IPS-11a (cell line): ENCODE measurements at regions not wholly inside any gene's neighbourhood (a gene's known extent, or its start where the extent isn't known, plus 50 kb on each side); places are given as distances from the start of the nearest gene placed in this dataset.
"Not testable (repeated sequence)": the region's sequence is repeated elsewhere in the genome, so short reads cannot be mapped to it uniquely, and the experiment has no call there.

Experiments used
- H3K4me3 ChIP-seq: one replicate; pipeline ENCODE4 v1.5.1; 2013; ENCODE audit warnings: low read depth, low read length, control low read depth

DNA sequence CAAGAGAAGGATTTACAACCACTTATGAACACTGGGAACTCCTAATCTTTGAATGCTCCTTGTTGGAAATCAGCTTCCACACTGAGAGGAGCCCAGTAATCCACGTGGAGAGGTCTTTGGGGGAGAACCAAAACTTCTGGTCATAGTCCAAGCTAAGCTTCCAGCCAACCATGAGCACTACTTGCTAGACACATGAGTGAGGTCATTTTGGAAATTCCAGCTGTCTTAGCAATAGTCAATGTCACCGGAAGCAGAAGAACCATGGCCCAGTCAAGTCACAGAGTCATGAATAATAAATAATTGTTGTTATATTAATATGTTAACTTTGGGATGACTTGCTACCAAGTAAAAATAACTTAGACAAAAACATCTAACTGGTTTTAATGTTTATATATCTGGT is 324.9 kb upstream of the SGCG start:
- H3K4me3 ChIP-seq, result no peak overlapping the region

DNA sequence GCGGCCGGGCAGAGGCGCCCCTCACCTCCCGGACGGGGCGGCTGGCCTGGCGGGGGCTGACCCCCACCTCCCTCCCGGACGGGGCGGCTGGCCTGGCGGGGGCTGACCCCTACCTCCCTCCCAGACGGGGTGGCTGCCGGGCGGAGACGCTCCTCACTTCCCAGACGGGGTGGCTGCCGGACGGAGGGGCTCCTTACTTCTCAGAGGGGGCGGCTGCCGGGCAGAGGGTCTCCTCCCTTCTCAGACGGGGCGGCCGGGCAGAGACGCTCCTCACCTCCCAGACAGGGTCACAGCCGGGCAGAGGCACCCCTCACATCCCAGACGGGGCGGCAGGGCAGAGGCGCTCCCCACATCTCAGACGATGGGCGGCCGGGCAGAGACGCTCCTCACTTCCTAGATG is 321.8 kb upstream of the SGCG start:
- H3K4me3 ChIP-seq, result not testable (repeated sequence)

DNA sequence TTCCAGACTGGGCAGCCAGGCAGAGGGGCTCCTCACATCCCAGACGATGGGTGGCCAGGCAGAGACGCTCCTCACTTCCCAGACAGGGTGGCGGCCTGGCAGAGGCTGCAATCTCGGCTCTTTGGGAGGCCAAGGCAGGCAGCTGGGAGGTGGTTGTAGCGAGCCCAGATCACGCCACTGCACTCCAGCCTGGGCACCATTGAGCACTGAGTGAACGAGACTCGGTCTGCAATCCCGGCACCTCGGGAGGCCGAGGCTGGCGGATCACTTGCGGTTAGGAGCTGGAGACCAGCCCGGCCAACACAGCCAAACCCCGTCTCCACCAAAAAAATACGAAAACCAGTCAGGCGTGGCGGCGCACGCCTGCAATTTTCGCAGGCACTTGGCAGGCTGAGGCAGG is 321.4 kb upstream of the SGCG start:
- not testable (repeated sequence) for H3K4me3 ChIP-seq

DNA sequence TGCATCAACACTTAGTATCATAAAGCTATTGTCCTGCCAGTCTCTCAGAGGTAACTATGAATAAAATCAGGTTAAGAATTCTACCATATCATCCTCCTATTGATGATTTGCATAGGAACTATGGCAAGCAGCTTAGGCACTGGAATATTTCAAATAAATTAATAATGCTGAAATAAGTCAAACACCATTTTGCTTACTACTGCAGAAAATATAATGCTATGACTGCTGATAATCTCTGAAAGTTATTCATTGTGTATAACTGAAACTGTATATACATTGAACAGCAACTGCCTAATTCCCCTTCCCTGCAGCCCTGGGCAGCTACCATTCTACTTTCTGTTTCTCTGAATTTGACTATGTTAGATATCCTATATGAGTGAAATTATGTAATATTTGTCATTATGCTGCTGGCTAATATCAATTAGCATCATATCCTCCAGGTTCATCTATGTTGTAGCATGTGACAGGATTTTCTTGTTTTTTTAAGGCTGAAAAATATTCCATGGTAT is 318.8 kb upstream of the SGCG start:
- H3K4me3 ChIP-seq, result no peak overlapping the region

DNA sequence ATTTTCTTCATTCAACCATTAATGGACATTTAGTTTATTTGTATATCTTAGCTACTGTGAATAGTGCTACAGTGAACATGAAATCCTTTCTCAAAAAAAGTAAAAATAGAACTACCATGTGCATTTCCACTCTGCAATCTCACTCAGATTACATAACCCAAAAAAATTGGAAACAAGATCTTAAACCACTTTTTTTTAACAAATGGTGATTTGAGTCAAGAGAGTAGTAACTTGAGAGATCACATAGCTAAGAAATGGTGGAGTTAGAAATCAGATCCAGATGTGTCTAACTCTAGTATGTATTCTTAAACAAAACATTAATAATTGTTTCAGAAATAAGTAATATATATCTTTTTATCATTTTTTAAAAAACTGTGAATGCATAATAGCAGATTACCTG is 318.3 kb upstream of the SGCG start:
- H3K4me3 ChIP-seq, result no peak overlapping the region

DNA sequence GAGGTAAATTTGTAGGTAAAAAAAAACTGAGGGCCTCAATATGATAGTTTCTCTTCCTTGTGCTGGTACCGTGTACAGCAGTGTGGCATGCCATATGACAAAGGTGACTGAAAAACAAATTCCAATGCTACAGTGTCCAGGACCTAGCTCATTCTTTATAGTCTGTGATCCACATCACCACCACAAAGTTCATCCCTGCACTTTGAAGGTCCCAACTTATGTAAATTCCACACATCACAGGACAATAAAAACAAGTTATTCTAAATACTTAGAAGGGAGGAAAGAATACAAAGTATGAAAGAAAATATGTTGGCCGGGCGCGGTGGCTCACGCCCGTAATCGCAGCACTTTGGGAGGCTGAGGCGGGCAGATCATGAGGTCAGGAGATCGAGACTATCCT is 314.6 kb upstream of the SGCG start:
- H3K4me3 ChIP-seq, result no peak overlapping the region

DNA sequence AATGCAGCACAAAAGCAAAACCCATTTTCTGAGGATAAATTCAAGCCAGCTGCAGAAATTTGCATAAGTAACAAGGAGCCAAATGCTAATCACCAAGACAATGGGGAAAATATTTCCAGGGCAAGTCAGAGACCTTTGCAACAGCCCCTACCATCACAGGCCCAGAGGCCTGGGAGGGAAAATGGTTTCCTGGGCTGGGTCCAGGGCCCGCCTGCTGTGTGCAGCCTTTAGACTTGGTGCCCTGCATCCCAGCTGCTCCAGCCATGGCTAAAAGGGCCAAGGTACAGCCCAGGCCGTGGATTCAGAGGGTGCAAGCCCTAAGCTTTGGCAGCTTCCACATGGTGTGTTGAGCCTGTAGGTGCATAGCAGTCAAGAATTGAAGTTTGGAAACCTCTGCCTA is 309.5 kb upstream of the SGCG start:
- no peak overlapping the region for H3K4me3 ChIP-seq

DNA sequence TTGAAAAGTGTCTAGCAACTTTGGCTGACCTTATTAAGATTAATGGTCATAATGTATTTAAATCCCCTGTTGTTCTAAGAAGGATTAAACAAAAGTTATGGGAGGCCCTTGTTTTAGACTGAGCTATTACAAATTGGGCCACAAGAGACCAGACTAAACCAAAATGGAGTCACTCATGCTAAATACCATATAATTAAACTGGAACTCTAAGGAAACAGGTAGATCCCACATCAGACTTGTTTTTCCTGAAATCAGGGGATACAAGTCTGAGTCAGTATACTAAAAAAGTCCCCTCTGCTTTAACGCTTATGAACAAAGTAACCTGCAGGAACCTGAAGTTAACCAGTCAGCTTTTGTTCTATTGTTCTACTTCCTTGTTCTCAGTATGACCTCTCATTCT is 305.9 kb upstream of the SGCG start:
- H3K4me3 ChIP-seq, result no peak overlapping the region

DNA sequence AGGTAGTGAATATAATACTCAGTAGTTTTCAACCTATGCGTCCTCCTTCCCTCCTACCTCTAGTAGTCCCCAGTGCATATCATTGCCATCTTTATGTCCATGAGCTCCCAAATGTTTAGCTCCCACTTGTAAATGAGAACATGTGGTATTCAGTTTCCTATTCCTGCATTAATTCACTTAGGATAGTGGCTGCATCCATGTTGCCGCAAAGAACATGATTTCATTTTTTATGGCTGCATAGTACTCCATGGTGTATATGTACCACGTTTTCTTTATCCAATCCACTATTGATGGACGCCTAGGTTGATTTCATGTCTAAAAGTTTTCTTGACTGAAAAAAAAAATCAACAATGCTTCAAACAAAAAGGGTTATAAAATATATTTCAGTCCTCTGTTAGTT is 303.4 kb upstream of the SGCG start:
- H3K4me3 ChIP-seq, result no peak overlapping the region

DNA sequence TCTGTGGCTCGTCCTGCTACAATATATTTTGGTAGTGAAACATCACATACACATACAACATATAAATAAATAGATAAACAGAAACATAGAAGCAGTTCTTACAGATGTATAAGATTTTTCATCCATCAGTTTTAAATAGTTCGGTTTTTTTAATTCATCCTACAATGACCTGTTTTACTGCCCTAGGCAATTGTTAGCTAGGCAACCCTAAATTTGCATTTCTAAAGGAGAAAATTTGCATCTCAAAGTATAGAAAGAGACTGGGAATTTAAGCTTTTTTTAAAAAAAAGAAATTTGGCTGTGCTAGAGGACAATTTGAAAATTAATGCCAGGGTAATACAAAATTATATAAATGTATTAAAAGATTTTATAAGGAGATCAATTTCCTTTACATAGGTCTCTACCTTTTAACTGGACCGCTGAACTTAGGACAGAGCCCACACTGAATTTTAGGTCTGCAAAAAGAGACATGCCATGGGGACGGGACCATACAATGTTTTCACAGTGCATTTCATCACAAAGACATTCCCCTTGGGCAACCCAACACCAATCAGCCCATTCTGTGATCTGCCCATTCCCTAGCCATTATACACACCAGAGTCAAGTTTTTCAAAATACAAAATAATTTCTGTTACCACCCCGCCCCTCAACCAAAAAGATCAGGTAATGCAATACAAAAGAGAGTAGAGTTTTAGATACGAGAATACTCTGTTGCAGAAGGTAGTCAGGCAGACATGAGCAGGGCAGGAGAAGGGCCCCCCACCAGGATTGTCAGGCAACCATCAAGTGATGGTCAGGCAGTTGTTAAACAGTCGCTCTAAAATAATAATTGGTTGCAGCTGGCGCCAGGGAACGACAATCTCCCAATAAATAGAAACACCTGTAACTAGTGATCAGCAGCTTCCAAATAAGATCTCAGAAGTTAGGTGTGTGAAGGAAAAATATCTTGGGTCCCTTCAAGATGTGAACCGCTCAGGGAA is 299.7 kb upstream of the SGCG start:
- H3K4me3 ChIP-seq, result no peak overlapping the region

DNA sequence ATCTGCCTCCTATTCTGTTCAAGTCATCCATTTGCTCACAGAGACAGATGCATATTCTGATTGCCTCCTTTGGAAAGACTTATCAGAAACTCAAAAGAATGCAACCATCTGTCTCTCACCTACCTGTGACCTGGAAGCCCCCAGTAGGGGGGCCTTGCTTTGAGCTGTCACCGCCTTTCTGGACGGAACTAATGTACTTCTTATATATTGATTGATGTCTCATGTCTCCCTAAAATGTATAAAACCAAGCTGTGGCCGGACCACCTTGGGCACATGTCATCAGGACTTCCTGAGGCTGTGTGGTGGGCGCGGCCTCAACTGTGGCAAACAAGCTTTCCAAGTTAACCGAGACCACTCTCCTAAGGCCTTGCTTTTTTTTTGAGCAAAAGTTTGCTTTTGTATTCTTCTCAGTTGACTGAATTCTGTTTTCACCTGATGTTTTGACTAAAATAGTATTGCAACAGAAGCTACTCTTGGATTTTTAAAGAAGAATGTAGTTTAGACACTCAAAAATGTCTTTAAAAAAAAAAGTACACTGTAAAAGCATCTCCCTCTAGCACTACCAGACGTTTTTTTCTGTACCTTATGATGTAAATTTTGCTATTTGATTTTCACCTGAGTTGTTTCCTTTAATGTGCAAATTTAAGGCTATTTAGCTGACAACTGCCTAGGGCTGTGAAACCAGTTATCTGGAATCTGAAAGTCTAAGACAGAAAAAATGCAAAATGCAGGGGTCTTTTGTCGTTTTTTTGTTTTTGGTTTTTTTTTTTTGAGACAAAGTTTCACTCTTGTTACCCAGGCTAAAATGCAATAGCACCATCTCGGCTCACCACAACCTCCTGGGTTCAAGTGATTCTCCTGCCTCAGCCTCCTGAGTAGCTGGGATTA is 298.8 kb upstream of the SGCG start:
- not testable (repeated sequence) for H3K4me3 ChIP-seq

DNA sequence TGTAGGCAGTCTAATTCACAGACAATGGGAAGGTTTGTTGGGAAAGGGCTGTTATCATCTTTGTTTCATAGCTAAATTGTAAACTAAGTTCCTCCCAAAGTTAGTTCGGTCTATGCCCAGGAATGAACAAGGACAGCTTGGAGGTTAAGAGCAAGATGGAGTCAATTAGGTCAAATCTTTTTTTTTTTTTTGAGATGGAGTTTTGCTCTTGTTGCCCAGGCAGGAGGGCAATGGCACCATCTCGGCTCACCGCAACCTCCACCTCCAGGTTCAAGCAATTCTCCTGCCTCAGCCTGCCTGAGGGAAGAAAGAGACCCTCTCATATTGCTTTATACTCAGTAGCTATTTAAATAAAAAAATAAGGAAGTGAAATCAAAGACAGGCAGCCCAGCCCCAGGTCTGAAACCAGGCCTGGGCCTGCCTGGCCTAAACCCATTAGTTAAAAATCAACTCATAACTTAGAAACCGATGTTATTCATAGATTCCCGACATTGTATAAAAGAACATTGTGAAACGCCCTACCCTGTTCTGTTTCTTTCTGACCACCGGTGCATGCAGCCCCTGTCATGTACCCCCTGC is 297.4 kb upstream of the SGCG start:
- no peak overlapping the region for H3K4me3 ChIP-seq

DNA sequence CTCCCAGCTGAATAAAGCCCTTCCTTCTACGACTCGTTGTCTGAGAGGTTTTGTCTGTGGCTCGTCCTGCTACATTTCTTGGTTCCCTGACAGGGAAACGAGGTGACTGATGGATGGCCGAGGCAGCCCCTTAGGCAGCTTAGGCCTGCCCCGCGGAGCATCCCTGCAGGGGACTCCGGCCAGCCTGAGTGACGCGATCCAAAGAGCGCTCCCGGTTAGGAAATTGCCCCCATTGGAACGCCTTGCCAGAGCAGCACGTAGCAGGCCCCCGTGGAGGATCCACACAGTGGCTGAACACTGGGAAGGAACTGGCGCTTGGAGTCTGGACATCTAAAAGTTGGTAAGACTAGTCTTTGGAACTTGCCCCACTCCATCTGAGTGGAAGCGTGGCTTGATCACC is 296.8 kb upstream of the SGCG start:
- H3K4me3 ChIP-seq, result no peak overlapping the region

DNA sequence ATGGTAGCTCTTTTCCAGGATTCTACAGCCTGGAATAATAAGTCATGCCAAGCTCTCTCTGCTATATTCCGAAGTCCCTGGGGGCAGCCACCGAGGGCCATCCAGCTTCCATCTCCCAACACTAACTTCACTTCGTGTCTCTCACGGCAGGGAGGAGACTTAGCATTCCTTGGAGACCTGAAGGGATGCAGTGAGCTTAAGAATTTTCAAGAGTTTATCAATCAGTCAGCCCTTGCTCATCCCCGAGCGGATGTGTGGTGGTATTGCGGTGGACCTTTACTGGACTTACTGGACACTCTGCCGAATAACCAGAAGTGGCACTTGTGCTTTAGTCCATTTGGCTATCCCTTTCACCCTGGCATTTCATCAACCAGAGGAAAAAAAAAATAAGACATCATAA is 294.7 kb upstream of the SGCG start:
- H3K4me3 ChIP-seq, result not testable (repeated sequence)

DNA sequence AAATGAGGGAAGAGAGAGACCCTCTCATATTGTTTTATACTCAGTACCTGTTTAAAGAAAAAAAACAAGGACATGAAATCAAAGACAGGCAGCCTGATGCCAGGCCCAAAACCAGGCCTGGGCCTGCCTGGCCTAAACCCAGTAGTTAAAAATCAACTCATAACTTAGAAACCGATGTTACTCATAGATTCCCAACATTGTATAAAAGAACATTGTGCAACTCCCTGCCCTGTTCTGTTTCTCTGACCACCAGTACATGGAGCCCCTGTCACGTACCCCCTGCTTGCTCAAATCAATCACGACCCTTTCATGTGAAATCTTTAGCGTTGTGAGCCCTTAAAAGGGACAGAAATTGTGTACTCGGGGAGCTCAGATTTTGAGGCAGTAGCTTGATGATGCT is 291.4 kb upstream of the SGCG start:
- not testable (repeated sequence) for H3K4me3 ChIP-seq

DNA sequence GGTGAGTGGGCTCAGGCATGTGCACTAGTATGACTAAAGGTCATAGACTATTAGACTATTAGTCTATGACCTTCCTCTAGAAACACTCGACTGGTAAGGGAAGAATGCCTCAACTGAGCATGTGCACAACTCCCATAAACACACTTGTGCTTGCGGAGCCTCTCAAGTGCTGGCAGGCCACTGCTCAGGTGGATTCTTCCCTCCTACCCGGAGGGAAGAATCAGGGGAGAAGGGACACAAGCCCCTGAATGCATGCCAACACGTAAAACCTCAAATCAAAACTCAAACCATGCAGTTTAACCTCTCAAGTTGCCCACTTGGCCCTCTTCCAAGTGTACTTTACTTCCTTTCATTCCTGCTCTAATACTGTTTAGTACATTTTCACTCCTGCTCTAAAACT is 287.6 kb upstream of the SGCG start:
- no peak overlapping the region for H3K4me3 ChIP-seq

DNA sequence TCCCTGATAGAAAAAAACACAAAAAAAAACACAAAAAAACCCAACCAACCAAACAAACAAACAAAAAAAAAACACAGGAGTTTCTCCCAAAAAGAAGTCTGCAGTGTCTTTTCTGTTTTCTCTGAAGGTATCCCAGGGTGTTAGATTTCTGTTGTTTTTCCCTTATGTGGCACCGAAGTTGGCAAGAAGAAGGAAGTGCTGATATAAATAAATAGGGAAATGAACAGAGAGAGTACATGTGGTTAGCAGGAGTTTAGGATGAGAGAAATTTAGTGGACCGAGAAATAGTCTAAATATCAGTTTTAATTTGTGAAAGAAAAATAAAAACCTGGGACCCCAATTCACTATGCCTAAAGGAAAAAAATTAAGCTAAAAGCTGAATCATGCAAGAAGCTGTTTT is 287.0 kb upstream of the SGCG start:
- no peak overlapping the region for H3K4me3 ChIP-seq

DNA sequence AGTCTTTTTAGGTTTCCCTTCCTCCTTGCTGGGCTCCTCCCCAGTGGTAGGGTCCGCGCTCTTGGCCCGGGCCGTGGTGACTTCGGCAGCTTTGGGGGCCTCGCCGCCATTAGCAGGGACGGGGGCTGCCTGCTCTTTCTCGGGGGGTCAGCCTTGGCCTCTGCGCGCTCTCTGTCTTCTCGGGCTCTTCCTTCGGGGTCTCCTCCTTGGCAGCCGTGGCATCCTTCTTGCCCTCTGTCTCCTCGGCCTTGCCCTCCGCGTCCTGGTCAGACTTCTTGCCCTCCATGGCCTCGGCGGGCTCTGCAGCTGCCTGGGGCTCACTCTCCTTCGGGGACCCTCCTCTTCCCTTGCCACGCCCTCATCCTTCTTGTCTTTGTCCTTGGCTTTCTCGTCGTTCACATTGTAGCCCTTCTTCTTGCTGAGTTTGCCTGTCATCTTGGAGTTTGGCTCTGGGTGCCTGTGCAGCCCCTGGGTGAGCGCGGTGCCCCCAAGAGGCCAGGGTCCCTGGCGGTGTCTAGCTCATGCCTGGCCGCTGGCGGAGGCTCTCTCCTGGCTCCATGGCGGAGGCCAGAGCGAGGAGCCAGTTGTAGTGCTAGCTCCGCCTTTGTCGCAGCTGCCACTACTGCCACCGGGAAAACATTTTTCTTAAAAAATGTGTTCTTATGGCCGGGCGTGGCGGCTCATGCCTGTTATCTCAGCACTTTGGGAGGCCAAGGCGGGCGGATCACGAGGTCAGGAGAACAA is 283.0 kb upstream of the SGCG start:
- H3K4me3 ChIP-seq, result no peak overlapping the region

DNA sequence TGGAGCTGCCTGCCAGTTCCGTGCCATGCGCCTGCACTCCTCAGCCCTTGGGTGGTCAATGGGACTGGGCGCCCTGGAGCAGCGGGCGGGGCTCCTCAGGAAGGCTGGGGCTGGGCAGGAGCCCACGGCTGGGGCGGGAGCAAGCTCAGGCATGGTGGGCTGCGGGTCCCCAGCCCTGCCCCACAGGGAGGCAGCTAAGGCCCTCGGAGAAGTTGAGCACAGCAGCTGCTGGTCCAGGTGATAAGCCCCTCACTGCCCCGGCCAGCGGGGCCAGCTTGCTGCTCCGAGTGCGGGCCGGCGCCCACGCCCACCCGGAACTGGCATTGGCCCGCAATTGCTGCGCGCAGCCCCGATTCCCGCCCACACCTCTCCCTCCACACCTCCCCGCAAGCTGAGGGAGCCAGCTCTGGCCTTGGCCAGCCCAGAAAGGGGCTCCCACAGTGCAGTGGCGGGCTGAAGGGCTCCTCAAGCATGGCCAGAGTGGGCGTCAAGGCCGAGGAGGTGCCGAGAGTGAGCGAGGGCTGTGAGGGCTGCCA is 280.3 kb upstream of the SGCG start:
- H3K4me3 ChIP-seq, result not testable (repeated sequence)

DNA sequence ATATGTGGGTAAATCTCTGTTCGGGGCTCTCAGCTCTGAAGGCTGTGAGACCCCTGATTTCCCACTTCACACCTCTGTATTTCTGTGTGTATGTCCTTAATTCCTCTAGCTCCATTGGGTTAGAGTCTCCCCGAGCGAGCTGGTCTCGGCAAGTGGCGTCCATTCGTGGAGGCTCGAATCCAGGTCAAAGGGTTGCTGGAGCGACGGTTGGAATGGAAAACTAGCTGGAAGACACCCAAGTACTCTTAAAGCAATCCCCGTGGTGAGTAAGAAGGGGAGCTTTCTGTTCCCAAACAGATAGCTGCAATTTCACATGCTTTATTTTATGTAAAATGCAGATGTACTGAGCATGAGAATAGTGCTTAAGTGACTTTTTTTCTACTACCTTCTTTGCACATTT is 277.5 kb upstream of the SGCG start:
- H3K4me3 ChIP-seq, result no peak overlapping the region
